ENCODE measurements at regions not wholly inside any gene's neighbourhood (a gene's known extent, or its start where the extent isn't known, plus 50 kb on each side); places are given as distances from the start of the nearest gene placed in this dataset.

DNA sequence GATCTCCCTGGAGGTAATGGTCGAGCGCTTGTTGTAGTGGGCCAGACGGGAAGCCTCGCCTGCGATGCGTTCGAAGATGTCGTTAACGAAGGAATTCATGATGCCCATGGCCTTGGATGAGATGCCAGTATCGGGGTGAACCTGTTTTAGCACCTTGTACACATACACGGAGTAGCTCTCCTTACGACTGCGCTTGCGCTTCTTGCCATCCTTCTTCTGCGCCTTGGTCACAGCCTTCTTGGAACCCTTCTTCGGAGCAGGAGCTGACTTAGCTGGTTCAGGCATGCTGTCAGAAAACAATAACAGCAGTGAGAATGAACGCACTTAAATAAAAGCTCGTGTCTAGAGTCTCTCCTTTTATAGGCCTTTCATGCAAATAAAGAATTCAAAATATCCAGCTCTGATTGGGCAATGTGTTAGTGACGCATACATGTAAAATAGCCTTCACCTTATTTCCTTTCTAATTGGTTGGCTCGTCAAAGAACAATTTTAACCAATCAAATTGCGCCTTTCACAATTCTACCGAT lies 129.2 kb downstream of the HFE start:
- DNase-seq (ENCODE audit: low read depth) = peak; percentile 55

DNA sequence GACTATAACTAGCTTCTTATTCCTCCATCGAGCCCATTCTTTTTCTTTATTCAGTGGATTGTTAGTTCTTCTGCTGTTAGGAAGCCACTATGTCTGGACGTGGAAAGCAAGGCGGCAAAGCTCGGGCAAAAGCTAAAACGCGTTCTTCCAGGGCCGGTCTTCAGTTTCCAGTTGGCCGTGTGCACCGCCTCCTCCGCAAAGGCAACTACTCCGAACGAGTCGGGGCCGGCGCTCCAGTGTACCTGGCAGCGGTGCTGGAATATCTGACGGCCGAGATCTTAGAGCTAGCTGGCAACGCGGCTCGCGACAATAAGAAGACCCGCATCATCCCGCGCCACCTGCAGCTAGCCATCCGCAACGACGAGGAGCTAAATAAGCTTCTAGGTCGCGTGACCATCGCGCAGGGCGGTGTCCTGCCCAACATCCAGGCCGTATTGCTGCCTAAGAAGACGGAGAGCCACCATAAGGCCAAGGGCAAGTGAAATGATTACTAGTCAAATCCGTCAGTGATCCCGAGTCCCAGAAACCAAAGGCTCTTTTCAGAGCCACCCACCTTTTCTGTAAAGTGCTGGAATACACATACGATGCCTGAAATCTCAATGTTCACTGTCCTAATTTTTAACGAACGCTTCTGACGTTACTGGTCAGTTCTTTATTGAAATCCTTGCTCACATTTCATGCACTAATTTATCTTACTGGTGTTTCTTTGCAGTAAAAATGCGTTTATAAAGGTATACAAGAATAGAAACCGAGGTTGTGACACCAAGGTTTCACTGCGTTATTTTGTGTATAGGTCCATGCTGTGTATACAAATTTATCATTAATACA lies 129.9 kb downstream of the HFE start:
- peak; percentile 61 for DNase-seq (ENCODE audit: low read depth)

DNA sequence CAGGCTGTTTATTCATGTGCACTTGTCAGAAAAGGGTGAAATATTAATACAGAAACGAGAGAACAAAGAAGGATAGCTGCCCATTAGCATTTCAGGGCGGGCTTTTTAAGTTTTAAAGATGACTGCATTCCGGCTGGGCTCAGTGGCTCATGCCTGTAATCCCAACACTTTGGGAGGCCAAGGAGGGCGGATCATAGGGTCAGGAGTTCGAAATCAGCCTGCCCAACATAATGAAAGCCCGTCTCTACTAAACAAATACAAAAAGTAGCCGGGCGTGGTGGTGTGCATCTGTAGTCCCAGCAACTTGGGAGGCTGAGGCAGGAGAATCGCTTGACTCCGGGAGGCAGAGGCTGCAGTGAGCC lies 130.5 kb downstream of the HFE start:
- no peak for DNase-seq (ENCODE audit: low read depth)

DNA sequence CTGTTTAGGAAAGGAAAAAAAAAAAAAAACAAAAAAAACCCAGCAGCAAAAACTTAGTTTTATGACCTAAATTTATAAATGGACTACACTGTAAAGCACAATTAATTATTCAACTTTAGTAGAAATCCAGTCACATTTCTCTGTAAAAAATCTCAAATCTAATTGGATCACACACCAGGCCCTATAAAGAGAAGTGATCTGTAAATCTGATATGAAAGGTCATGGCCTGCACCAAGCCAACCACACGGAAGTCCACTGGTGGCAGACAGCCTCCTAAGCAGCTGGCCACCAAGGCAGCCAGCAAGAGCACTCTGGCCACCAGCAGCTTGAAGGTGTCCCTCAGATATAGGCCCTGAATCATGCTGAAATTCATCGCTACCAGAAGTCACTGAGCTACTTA lies 131.6 kb downstream of the HFE start:
- DNase-seq (ENCODE audit: low read depth) = no peak

DNA sequence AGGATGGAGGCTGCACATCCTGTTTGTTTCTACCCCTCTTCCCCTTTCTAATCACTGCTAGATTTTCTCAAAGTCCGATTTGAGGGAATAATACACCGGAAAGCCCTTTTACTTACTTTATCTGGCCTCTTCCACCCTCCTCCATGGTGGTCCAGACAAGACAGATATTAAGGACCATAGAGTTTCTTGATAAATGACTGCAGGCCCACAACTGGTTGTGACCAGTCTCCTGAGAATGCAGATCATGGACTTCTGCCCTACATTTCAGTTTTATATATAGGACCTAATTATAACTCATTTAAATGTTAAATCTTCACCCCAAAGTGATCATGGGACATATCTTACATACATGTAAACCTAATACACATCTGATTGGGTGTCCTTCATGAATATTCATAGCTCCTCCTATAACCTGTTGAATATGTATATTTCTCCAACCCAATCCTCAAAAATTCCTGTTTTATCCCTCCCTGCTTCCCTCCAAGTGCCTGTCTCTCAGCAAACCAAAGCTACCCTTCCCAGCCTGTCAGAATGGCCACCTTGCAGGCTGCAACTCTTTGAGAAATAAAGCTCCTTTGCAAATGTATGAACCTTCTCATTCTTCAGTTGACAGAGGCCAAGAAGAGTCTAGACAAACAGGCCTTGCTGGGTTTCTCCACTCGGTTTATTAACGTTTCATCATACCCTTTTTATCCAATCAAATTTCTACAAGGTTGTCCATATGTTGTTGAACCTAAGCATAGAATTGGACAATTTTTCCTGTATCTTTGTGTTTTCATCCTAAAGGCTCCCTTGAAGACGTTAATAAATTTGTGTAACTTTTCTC lies 133.1 kb downstream of the HFE start:
- DNase-seq (ENCODE audit: low read depth) = no peak

DNA sequence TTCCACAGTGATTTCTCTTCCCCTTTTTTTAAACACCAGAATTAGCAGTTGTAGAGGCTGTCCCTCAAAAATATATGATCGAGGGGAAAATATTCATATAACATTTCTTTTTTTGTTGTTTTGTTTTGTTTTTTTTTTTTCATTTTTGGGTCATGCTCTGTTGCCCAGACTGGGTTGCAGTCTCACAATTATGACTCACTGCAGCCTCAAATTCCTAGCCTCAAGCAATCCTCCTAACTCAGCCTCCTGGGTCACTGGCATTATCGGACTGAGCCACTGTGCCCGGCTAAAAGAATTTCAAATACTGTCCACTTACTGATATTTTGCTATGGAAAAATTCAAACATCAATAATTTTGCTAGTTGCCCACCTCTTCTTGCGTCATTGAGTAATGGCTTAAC lies 134.0 kb downstream of the HFE start:
- DNase-seq (ENCODE audit: low read depth) = no peak

DNA sequence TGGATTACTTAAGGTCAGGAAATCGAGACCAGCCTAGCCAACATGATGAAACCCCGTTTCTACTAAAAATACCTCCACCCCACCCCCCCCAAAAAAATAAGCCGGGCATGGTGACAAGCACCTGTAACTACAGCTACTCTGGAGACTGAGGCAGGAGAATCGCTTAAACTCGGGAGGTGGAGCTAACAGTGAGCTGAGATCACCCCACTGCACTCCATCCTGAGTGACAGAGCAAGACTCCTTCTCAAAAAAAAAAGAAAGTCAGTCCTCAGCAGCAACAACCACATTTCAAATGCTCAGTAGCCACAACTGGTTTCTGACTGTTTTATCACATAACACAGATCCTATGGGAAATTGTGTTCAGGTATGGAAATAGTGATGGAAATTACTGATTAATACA lies 135.3 kb downstream of the HFE start:
- DNase-seq (ENCODE audit: low read depth) = no peak

DNA sequence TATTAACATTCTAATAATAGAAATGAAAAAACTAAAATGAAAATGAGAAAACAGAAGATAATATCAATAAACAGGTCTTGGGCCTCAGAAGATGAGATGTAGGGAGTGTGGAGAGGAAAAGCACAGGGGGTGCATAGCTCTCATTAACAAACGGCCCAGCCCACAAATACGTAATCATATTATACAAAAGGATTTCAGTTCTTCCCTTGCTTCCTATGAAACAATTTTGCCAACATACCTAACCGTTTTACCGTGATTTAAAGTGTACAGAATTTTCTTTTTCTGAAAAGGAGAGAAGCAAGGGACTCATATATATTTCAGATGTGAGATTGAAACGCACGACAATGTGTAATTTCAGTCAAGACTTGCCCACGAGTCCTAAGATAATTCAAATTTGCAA lies 136.0 kb downstream of the HFE start:
- DNase-seq (ENCODE audit: low read depth) = no peak

DNA sequence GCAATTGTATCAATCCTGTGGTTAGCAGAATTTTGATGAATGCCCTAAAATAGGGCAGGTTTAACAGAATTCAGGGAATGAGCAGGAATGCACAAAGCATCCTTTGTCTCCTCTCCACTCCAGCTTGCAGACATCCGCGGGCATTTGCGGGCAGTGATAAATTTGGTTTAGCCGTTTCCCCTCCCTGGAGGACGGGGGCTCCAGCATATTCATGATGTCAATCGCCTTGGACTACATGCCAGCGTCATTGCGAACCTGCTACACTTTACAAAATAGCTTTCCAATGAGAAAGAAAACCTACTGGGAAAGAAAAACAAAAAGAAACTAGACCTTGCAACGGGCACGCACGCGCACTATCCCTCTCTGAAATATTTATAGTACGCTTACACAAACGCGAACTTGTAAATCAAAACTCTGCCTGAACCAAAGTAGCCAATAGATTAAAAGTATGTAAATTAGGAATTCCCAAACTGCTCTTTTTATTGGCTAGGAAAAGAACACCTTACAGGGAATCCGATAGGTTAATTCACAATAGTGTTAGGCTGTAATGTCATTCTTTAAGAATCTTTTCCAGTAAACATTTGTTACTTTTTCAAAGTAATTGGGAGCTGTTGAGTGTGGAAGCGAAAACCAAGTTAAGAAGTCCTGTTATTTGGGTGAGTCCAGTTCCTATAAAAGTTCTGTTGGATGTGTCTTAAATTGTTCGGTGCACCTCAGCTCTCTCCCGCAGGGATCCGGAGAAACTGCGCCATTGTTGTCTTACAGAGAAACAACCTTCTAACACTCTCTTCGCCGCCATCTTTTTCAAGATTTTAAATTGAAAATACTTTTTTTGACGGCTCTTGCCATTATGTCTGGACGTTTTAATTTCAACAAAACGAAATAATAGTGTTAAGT lies 136.7 kb downstream of the HFE start:
- peak; percentile 42 for DNase-seq (ENCODE audit: low read depth)

DNA sequence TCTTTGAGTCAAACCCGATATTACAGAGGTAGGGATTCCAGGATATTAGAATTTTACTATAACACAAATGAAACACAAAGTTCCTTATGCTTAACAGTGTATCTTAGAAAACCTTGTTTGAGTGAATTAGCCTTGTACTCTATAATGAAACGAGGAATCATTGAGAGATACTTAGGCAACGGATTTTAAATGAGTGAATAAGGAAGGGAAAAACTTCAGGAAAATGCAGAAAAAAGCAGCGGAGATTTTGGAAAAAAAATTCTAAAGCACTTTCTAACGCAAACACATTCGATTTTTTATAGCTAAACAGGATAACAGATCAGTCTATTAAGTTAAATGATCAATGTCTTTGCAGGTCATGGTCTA lies 137.3 kb downstream of the HFE start:
- no peak for DNase-seq (ENCODE audit: low read depth)

DNA sequence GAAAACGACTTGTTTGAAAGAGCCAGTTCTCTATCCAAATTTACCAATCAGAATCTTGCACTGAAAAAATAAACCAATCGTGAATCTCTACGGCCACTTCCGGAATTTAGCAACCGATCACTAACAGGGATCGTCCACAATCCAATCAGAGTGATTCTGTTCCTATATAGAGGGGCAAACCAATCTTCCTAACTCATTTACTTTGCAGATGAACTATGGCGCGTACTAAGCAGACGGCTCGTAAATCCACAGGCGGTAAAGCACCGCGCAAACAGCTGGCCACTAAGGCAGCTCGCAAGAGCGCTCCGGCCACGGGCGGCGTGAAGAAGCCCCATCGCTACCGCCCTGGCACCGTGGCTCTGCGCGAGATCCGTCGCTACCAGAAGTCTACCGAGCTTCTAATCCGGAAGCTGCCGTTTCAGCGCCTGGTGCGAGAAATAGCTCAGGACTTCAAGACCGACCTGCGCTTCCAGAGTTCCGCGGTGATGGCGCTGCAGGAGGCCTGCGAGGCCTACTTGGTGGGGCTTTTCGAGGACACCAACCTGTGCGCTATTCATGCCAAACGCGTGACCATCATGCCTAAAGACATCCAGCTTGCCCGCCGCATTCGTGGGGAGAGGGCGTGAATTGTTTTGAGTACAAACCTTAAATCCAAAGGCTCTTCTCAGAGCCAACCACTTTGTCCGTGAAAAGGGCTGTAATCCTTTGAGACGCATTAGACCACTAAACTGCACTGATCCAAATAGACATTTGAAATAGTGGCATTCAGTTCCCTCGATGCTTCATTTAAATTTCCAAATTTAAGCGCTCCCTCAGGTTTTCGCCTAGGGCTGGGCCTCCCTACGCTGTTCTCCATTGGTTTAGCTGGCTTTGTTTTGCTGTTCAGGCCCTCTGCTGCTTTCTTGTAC lies 138.0 kb downstream of the HFE start:
- DNase-seq (ENCODE audit: low read depth) = no peak

DNA sequence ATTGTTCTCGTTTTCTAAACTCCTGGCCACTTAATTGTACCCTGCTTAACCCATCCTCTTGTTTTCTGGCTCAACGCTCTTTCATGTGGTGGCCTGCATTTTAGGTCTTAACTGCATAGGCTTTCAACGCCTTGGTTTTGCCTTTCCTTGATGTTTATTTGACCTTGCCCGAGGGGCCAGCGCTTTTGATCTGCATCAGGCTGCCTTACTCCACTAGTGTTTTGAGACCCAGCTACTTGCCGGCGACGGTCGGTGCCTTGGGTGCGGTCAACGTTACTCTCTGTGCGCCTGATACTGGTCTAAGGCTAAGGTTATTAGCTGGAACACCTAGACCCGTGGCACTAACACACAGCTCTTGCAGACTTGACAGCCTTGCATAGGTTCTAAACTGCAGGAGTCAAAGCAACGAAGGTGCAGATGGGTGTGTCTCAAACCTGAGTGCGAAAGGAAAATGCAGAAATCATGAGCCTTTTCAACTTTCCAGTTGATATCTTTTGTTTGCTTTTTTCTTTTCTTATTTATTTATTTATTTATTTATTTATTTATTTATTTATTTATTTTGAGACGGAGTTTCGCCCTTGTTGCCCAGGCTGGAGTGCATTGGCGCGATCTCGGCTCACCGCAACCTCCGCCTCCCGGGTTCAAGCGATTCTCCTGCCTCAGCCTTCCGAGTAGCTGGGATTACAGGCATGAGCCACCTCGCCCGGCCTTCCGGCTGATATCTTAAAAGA lies 138.8 kb downstream of the HFE start:
- DNase-seq (ENCODE audit: low read depth) = no peak

DNA sequence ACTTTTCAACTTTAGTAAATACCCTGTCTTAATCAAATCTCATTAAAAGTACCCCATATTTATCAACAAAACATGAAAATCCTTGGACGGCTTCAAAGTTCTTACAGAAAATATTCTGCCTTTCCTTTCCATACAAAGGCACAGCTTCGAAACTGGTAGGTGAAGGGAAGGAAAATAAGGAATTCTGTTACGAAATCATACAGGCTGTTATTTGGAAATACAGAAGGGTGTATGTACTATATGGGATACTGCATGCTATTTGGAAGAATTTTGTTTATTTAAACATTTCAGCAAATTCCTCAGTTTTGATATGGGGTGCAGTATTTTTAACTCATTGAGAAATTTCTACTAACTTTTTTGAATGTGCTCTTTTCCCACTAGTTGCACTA lies 138.4 kb upstream of the BTN3A2 start:
- no peak for DNase-seq (ENCODE audit: low read depth)

DNA sequence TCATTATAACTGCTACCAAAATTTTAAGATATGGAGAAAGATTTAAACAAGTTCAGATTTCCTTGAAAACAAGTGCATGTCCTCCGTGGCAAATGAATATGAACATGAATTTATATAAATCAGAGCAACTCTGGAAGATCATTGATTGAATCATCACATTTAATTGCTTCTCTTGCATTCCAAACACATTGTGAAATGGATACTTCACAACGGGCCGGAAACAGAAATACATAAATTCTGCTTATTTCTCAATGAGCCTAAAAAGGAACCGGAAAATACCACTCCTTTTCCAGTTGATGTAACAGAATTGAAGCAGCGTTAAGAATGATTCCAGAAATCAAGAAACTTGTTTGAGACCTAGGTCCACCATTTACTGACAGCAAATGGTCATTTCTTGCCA lies 134.6 kb upstream of the BTN3A2 start:
- no peak for DNase-seq (ENCODE audit: low read depth)

DNA sequence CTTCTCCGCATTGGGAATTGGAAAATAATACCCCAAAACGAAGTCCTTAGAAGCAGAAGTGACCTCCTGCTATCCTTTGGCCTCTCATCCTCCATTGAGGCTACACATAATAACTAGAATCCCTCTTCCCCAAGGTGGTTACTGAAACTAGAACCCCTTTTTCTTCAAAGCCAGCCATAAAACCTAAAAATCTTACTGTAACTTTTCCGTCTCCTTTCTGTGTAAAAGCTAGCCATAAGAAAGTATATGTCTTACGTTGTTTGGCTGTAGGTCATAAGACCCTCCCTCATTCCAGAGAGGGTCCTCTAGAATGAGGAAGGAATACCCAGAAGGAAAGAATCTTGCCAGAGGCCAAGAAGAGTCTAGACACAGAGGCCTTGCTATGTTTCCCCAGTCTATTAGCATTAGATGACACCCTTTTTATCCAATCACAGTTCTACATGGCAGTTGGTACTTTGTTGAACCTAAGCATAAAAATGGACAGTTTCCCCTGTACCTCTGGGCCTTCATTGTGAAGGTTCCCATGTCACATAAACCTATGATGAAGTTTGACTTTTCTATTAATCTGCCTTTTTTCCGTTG lies 133.9 kb upstream of the BTN3A2 start:
- DNase-seq (ENCODE audit: low read depth) = no peak

DNA sequence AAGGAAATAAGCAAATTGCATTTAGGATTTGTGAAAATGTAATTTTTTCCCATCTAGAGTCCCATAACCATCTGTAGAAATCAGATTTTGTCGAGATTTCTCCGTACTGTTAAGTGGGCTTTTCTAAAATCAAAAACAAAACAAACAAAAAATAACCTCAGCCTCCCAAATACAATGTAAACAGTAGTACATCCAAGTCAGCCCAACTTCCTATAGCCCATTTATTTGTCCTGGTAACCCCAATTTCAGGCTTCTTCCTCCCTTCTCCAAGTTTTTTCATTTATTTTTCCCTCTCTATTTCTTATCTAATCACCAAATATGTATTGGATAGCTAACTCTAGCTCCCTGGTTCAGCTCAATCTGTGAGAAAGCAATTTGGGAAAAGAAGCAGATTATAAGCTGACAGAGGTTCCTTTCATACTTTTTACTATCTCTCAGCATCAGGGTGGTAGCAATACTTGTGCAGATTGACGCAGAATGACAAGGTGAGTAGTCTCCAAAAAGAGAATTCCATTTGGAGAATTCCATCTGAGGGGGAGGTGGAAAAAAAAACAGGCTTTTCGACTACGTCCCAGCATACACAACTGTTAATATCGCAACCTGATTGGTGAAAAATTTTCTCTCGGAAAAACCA lies 132.6 kb upstream of the BTN3A2 start:
- DNase-seq (ENCODE audit: low read depth) = no peak

DNA sequence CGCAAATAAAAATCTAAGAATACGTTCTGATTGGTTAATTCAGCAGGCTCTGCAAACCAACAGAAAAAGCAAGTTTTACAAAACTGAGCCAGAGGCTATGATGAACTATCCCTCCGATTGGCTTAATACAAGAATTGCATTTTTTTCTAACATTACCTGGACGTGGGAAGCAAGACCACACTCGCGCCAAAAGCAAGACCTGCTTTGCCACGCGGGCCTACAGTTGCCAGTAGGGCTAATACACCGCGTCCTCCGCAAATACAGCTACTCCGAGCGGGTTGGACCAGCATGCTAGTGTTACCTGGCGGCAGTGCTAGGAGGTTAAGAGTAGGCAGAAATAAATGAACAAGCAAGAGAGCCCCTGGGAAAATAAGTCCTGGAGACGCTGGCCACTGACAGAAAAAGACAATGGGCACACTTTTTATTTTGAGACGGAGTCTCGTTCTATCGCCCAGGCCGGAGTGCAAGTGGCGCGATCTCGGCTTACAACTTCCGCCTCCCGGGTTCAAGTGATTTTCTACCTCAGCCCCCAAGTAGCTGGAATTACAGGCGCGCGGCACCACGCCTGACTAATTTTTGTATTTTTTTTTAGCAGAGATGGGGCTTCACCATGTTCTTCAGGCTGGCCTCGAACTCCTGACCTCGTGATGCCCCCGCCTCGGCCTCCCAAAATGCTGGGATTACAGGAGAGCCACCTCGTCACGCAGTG lies 131.9 kb upstream of the BTN3A2 start:
- DNase-seq (ENCODE audit: low read depth) = no peak

DNA sequence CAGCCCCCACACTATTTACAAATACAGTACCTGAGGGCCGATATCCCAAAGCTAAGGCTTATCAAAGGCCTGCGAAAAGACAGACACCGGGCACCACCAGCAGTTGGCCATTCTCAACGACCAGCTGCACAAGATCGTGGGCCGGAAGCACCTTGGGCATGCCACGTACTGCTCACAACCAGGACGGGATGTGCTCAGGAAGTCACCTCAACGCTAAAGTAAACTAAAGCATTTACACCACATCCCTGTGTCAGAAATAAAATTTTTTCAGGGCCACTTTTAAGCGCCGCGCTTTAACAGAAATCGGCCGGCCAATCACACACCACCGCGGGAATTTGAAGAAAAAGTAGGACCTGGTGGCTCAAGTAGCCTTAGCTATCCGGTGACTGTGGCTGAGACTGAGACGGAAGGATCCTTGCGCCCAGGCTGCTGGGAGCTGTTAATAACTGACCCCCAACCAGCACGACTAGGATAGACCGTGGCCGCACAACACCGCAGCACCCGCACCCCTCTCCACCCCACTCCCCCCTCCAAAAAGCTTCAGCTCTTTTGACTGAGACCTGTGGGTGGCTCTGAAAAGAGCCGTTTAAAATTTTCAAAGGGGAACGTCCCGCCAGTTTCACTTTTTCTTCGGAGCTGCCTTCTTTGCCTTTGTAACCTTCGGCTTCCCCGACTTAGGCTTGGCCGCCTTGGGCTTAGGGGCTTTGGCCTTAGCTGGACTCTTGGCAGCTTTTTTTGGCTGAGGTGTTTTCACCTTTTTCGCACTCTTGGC lies 131.2 kb upstream of the BTN3A2 start:
- peak; percentile 47 for DNase-seq (ENCODE audit: low read depth)
